ENCODE measurements at regions not wholly inside any gene's neighbourhood (a gene's known extent, or its start where the extent isn't known, plus 50 kb on each side); places are given as distances from the start of the nearest gene placed in this dataset.

GRCh38 chr6:24019393-24019792 is 106.6 kb upstream of the NRSN1 start:
- ATAC-seq, result no peak
- Histone ChIP-seq H3K27me3 (no peaks in the 10 kb centered on the region), H3K27ac (no peak overlapping the region), H3K36me3 (no peaks in the 10 kb centered on the region), H3K4me1 (no peaks in the 10 kb centered on the region), H3K9me3 (peaks cover 0 to 10% (median 0%) of the 10 kb centered on the region in 11 donors), H3K4me3 (no peak overlapping the region)
- no peak for TF ChIP-seq CTCF (IDR thresholded peaks at IDR 0.05)
- intact Hi-C loops (cut with DNase I), result no loop called here
- no peak for DNase-seq

GRCh38 chr6:24019830-24020229 is 106.2 kb upstream of the NRSN1 start:
- WGBS, 2 donors, result 64 to 70% methylated on average over 5 of the region's 5 CpGs
- Histone ChIP-seq H3K27ac (no peak overlapping the region), H3K4me1 (no peaks in the 10 kb centered on the region), H3K9me3 (peaks cover 0 to 10% (median 0%) of the 10 kb centered on the region in 11 donors), H3K36me3 (no peaks in the 10 kb centered on the region), H3K4me3 (no peak overlapping the region), H3K27me3 (no peaks in the 10 kb centered on the region)
- intact Hi-C loops (cut with DNase I), result no loop called here
- DNase-seq, result no peak
- no peak for TF ChIP-seq CTCF (IDR thresholded peaks at IDR 0.05)
- ATAC-seq, result no peak

- no peak for ATAC-seq
- Histone ChIP-seq H3K4me3 (no peak overlapping the region), H3K9me3 (peaks cover 0 to 31% (median 0%) of the 10 kb centered on the region in 11 donors), H3K27me3 (no peaks in the 10 kb centered on the region), H3K27ac (no peak overlapping the region), H3K4me1 (no peaks in the 10 kb centered on the region), H3K36me3 (no peaks in the 10 kb centered on the region)
- DNase-seq, result no peak
- 45 to 59% methylated on average over 1 of the region's 1 CpG for WGBS, 2 donors
- no peak for TF ChIP-seq CTCF (IDR thresholded peaks at IDR 0.05)
- intact Hi-C loops (cut with DNase I), result no loop called here
Measured at GRCh38 chr6:24026050-24026449, 100.0 kb upstream of the NRSN1 start.

- no peak for TF ChIP-seq CTCF (IDR thresholded peaks at IDR 0.05)
- intact Hi-C loops (cut with DNase I), result no loop called here
- no peak for ATAC-seq
- DNase-seq, result no peak
- no peak overlapping the region for H3K27ac ChIP-seq
- peaks cover 0 to 31% (median 0%) of the 10 kb centered on the region in 11 donors for H3K9me3 ChIP-seq
- H3K27me3 ChIP-seq, result no peaks in the 10 kb centered on the region
- 64 to 73% methylated on average over 2 of the region's 2 CpGs for WGBS, 2 donors
- H3K4me1 ChIP-seq, result no peaks in the 10 kb centered on the region
- H3K36me3 ChIP-seq, result no peaks in the 10 kb centered on the region
- H3K4me3 ChIP-seq, result no peak overlapping the region
Measured at GRCh38 chr6:24031496-24031895, 94.5 kb upstream of the NRSN1 start.
